GM23338 (cell line): ENCODE measurements at regions not wholly inside any gene's neighbourhood (a gene's known extent, or its start where the extent isn't known, plus 50 kb on each side); places are given as distances from the start of the nearest gene placed in this dataset.

Source experiments
- ATAC-seq: fragments of 200-7000 bp; cut with Tn5 transposase; 3 replicates; pipeline ENCODE4 v1.9.1; 2020
- DNase-seq: peaks from one replicate; pipeline ENCODE4 v3.0.0-alpha.2; 2015; ENCODE audit warnings: low spot score
- H2AFZ ChIP-seq: fragments of 200-600 bp; sonication (generic); 2 replicates; pipeline ENCODE4 v1.8.0; 2016; ENCODE audit warnings: antibody characterized with exemption, mild to moderate bottlenecking, moderate library complexity
- H3F3A ChIP-seq: fragments of 200-600 bp; sonication (generic); replicated peaks from 2 replicates; pipeline ENCODE4 v1.8.0; 2017; ENCODE audit warnings: antibody characterized with exemption, mixed run types, low read depth
- H3K27ac ChIP-seq: fragments of 200-600 bp; sonication (generic); 2 replicates; pipeline ENCODE4 v1.6.1; 2016; ENCODE audit warnings: low read depth
- H3K27me3 ChIP-seq: fragments of 200-600 bp; sonication (generic); 2 replicates; pipeline ENCODE4 v1.8.0; 2016; ENCODE audit warnings: mild to moderate bottlenecking, mixed run types, moderate library complexity; ENCODE audit not compliant: insufficient read depth
- H3K36me3 ChIP-seq: fragments of 200-600 bp; sonication (generic); 2 replicates; pipeline ENCODE4 v1.8.0; 2016; ENCODE audit warnings: mild to moderate bottlenecking; ENCODE audit not compliant: insufficient read depth
- H3K4me1 ChIP-seq: fragments of 200-600 bp; sonication (generic); 2 replicates; pipeline ENCODE4 v1.8.0; 2016; ENCODE audit warnings: mild to moderate bottlenecking, moderate library complexity; ENCODE audit not compliant: insufficient read depth
- H3K4me2 ChIP-seq: fragments of 200-600 bp; sonication (generic); 2 replicates; pipeline ENCODE4 v1.7.1; 2017; ENCODE audit warnings: mixed run types
- H3K4me3 ChIP-seq: fragments of 200-600 bp; sonication (generic); 2 replicates; pipeline ENCODE4 v1.6.1; 2016; ENCODE audit warnings: mixed run types
- H3K79me2 ChIP-seq: fragments of 200-600 bp; sonication (generic); replicated peaks from 2 replicates; pipeline ENCODE4 v1.8.0; 2017; ENCODE audit warnings: mild to moderate bottlenecking; ENCODE audit not compliant: insufficient read depth
- H3K9me2 ChIP-seq: fragments of 200-600 bp; sonication (generic); 2 replicates; pipeline ENCODE4 v1.8.0; 2017; ENCODE audit not compliant: insufficient read depth
- H4K20me1 ChIP-seq: fragments of 200-600 bp; sonication (generic); replicated peaks from 2 replicates; pipeline ENCODE4 v1.8.0; 2017; ENCODE audit warnings: mild to moderate bottlenecking; ENCODE audit not compliant: insufficient read depth
- H3K27ac Mint-ChIP-seq: 2 replicates; pipeline ENCODE4 v1.8.0; 2020; ENCODE audit warnings: inconsistent platforms, mild to moderate bottlenecking, moderate library complexity, mixed read lengths
- H3K27me3 Mint-ChIP-seq: 3 replicates; pipeline ENCODE4 v1.8.0; 2022; ENCODE audit warnings: low read depth, mild to moderate bottlenecking, moderate library complexity, mixed read lengths, inconsistent platforms; ENCODE audit not compliant: insufficient read depth, poor library complexity
- H3K36me3 Mint-ChIP-seq: 3 replicates; pipeline ENCODE4 v1.8.0; 2021; ENCODE audit warnings: low read depth, mild to moderate bottlenecking, inconsistent platforms, moderate library complexity, mixed read lengths
- H3K4me1 Mint-ChIP-seq: 3 replicates; pipeline ENCODE4 v1.8.0; 2020; ENCODE audit warnings: mild to moderate bottlenecking, inconsistent platforms, mixed read lengths
- H3K4me3 Mint-ChIP-seq: 3 replicates; pipeline ENCODE4 v1.8.0; 2021; ENCODE audit warnings: moderate library complexity, mild to moderate bottlenecking, inconsistent platforms, mixed read lengths
- H3K9me3 Mint-ChIP-seq: 3 replicates; pipeline ENCODE4 v1.8.0; 2020; ENCODE audit warnings: moderate library complexity, mild to moderate bottlenecking, inconsistent platforms, mixed read lengths
- EZH2 ChIP-seq: fragments of 200-600 bp; sonication (generic); IDR thresholded peaks from one replicate; pipeline ENCODE4 v1.8.0; 2017; ENCODE audit warnings: antibody characterized with exemption, mild to moderate bottlenecking, low read depth; ENCODE audit not compliant: unreplicated experiment
- EZH2phosphoT487 ChIP-seq: fragments of 200-600 bp; sonication (generic); IDR thresholded peaks from one replicate; pipeline ENCODE4 v1.8.1; 2018; ENCODE audit warnings: antibody characterized with exemption; ENCODE audit not compliant: unreplicated experiment
- POLR2AphosphoS5 ChIP-seq: IDR thresholded peaks from 2 replicates; pipeline ENCODE4 v1.6.1; 2016; ENCODE audit warnings: antibody characterized with exemption, low read depth
- ZNF114 ChIP-seq: fragments of 250-450 bp; sonication (Bioruptor Pico); IDR thresholded peaks from 2 replicates; pipeline ENCODE4 v1.5.0; 2020; ENCODE audit warnings: mild to moderate bottlenecking, moderate library complexity
- TF ChIP-seq, protein P1 (sequence below), 2 experiments: fragments of 200-600 bp in 1 of 2; sonication (generic) in 1 of 2; conservative IDR thresholded peaks; 2 replicates each; pipeline versions ENCODE4 v1.5.1 to v1.6.1; 2016 to 2017; ENCODE audit warnings: antibody characterized with exemption in 2 of 2, low read depth in 2 of 2, mild to moderate bottlenecking in 2 of 2, moderate library complexity in 1 of 2
- TF ChIP-seq, protein P2 (sequence below): IDR thresholded peaks from one replicate; pipeline ENCODE4 v1.6.1; 2018; ENCODE audit warnings: antibody characterized with exemption; ENCODE audit not compliant: unreplicated experiment

DNA sequence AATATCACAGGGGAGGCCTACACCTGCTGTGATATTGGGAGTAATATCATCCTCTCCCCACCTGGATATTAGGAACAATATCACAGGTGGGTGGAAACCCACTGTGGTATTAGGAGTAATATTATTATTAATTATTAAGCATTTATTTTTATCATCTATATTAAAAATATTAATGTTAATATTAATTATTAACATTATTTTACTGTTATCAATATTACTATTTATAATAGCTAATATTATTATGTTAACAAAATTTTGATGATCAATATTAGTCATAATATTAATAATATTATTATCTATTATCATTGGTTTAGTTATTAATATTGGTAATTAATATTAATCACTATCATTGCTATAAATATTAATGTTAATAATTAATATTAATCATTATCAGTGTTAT lies 161.1 kb upstream of the API5 start:
- Histone ChIP-seq H3K4me2 (no peak overlapping the region), H3K4me1 (no peaks in the 10 kb centered on the region), H3K27me3 (no peaks in the 10 kb centered on the region), H2AFZ (no peak overlapping the region), H4K20me1 (no peaks in the 10 kb centered on the region), H3K9me2 (no peaks in the 10 kb centered on the region), H3K27ac (no peak overlapping the region), H3K36me3 (no peaks in the 10 kb centered on the region), H3F3A (no peaks in the 10 kb centered on the region), H3K4me3 (no peak overlapping the region), H3K79me2 (no peaks in the 10 kb centered on the region)
- H3K27me3 Mint-ChIP-seq, result peaks cover 3% of the 10 kb centered on the region
- no peak overlapping the region for H3K4me3 Mint-ChIP-seq
- DNase-seq (no peak), ATAC-seq (no peak)
- no peaks in the 10 kb centered on the region for H3K4me1 Mint-ChIP-seq
- H3K9me3 Mint-ChIP-seq, result peaks cover 87% of the 10 kb centered on the region
- TF ChIP-seq EZH2 (no peak), POLR2AphosphoS5 (no peak), EZH2phosphoT487 (no peak), ZNF114 (no peak)
- TF ChIP-seq, protein P1, sequence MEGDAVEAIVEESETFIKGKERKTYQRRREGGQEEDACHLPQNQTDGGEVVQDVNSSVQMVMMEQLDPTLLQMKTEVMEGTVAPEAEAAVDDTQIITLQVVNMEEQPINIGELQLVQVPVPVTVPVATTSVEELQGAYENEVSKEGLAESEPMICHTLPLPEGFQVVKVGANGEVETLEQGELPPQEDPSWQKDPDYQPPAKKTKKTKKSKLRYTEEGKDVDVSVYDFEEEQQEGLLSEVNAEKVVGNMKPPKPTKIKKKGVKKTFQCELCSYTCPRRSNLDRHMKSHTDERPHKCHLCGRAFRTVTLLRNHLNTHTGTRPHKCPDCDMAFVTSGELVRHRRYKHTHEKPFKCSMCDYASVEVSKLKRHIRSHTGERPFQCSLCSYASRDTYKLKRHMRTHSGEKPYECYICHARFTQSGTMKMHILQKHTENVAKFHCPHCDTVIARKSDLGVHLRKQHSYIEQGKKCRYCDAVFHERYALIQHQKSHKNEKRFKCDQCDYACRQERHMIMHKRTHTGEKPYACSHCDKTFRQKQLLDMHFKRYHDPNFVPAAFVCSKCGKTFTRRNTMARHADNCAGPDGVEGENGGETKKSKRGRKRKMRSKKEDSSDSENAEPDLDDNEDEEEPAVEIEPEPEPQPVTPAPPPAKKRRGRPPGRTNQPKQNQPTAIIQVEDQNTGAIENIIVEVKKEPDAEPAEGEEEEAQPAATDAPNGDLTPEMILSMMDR (conservative IDR thresholded peaks at IDR 0.05; ENCODE audit: low read depth in 2 of 2), result no peak
- no peak overlapping the region for H3K27ac Mint-ChIP-seq
- H3K36me3 Mint-ChIP-seq, result peaks cover 5% of the 10 kb centered on the region; the same call in 1 of the 3 replicates

DNA sequence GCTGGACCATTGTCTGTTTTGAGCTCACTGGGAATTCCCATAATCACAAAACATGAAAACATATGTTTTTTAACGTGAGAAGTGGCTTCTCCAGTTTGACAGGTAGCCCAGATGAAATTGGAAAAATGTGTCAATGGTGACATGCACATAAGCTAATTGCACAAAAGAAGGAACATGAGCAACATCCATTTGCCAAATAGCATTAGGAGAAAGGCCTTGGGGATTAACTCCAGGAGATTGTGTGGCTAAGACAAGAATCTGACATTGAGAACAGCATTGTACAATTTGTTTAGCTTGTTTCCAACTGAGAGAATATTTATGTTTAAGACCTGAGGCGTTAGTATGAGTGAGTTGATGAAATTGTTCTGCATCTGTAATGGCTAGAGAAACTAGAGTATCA lies 147.0 kb upstream of the API5 start:
- Histone ChIP-seq H3K4me3 (no peak overlapping the region), H3K36me3 (no peaks in the 10 kb centered on the region), H3K4me1 (no peaks in the 10 kb centered on the region), H3K79me2 (no peaks in the 10 kb centered on the region), H3F3A (no peaks in the 10 kb centered on the region), H3K27me3 (no peaks in the 10 kb centered on the region), H3K4me2 (no peak overlapping the region), H3K9me2 (no peaks in the 10 kb centered on the region), H3K27ac (no peak overlapping the region), H2AFZ (no peak overlapping the region), H4K20me1 (no peaks in the 10 kb centered on the region)
- Mint-ChIP-seq H3K27ac (no peak overlapping the region), H3K36me3 (peaks cover 8% of the 10 kb centered on the region), H3K4me1 (no peaks in the 10 kb centered on the region), H3K27me3 (peaks cover 4% of the 10 kb centered on the region), H3K9me3 (peaks cover 98% of the 10 kb centered on the region), H3K4me3 (no peak overlapping the region)
- no peak for TF ChIP-seq ZNF114
- TF ChIP-seq, protein P2, sequence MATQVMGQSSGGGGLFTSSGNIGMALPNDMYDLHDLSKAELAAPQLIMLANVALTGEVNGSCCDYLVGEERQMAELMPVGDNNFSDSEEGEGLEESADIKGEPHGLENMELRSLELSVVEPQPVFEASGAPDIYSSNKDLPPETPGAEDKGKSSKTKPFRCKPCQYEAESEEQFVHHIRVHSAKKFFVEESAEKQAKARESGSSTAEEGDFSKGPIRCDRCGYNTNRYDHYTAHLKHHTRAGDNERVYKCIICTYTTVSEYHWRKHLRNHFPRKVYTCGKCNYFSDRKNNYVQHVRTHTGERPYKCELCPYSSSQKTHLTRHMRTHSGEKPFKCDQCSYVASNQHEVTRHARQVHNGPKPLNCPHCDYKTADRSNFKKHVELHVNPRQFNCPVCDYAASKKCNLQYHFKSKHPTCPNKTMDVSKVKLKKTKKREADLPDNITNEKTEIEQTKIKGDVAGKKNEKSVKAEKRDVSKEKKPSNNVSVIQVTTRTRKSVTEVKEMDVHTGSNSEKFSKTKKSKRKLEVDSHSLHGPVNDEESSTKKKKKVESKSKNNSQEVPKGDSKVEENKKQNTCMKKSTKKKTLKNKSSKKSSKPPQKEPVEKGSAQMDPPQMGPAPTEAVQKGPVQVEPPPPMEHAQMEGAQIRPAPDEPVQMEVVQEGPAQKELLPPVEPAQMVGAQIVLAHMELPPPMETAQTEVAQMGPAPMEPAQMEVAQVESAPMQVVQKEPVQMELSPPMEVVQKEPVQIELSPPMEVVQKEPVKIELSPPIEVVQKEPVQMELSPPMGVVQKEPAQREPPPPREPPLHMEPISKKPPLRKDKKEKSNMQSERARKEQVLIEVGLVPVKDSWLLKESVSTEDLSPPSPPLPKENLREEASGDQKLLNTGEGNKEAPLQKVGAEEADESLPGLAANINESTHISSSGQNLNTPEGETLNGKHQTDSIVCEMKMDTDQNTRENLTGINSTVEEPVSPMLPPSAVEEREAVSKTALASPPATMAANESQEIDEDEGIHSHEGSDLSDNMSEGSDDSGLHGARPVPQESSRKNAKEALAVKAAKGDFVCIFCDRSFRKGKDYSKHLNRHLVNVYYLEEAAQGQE, result no peak
- TF ChIP-seq, protein P1 (conservative IDR thresholded peaks at IDR 0.05; ENCODE audit: low read depth in 2 of 2), result no peak
- no peak for TF ChIP-seq EZH2phosphoT487
- no peak for DNase-seq
- ATAC-seq, result no peak
